SK-N-SH (cell line): ENCODE measurements at regions not wholly inside any gene's neighbourhood (a gene's known extent, or its start where the extent isn't known, plus 50 kb on each side); places are given as distances from the start of the nearest gene placed in this dataset.

Experiments used
- CTCF ChIA-PET: fragments of 300-600, 350-600 bp; formaldehyde crosslinking; extraction: SDS; loops from one replicate; lab custom pipeline; 2021; lab: Yijun Ruan, JAX
- POLR2A ChIA-PET: fragments of 350-600 bp; sonication (Branson Sonifier 250); formaldehyde crosslinking; extraction: SDS; loops from one replicate; lab custom pipeline; 2020; ENCODE audit warnings: antibody characterized with exemption, inconsistent platforms; lab: Yijun Ruan, JAX
- DNase-seq: peaks from one replicate; pipeline ENCODE4 v3.0.0; 2012
- H2AFZ ChIP-seq: fragments of 200-600 bp; sonication (generic); 2 replicates; pipeline ENCODE4 v1.8.1; 2016; ENCODE audit warnings: antibody characterized with exemption, mild to moderate bottlenecking, low read depth
- H3F3A ChIP-seq: fragments of 200-600 bp; sonication (generic); replicated peaks from 2 replicates; pipeline ENCODE3; 2016; ENCODE audit warnings: antibody characterized with exemption, mild to moderate bottlenecking; ENCODE audit not compliant: insufficient read depth
- H3K27ac ChIP-seq, 2 experiments: fragments of 200-500 bp in 1 of 2; fragments of 200-600 bp in 1 of 2; sonication (Bioruptor generic) in 1 of 2; sonication (generic), shearing (Covaris generic) in 1 of 2; 2 replicates each; pipeline versions ENCODE4 v1.5.1 to v1.6.1; 2014 to 2016; ENCODE audit warnings: low read depth in 2 of 2, inconsistent platforms in 1 of 2, low read length in 1 of 2, mild to moderate bottlenecking in 1 of 2, mixed read lengths in 1 of 2
- H3K27me3 ChIP-seq: fragments of 200-600 bp; sonication (generic), shearing (Covaris generic); 2 replicates; pipeline ENCODE4 v1.6.1; 2016; ENCODE audit warnings: mixed run types; ENCODE audit not compliant: insufficient read depth
- H3K36me3 ChIP-seq, 2 experiments: fragments of 200-500 bp in 1 of 2; fragments of 200-600 bp in 1 of 2; sonication (Bioruptor generic) in 1 of 2; sonication (generic) in 1 of 2; replicated peaks in 1 of 2; 2 replicates each; pipeline versions ENCODE3 to v1.5.1; 2014 to 2016; ENCODE audit warnings: low read length in 1 of 2, mild to moderate bottlenecking in 1 of 2; ENCODE audit not compliant: insufficient read depth in 2 of 2, control insufficient read depth in 1 of 2
- H3K4me1 ChIP-seq, 2 experiments: fragments of 200-500 bp in 1 of 2; fragments of 200-600 bp in 1 of 2; sonication (Bioruptor generic) in 1 of 2; sonication (generic), shearing (Covaris generic) in 1 of 2; 2 replicates each; pipeline versions ENCODE4 v1.5.1 to v1.6.1; 2014 to 2016; ENCODE audit warnings: low read depth in 1 of 2, low read length in 1 of 2, mixed run types in 1 of 2; ENCODE audit not compliant: insufficient read depth in 2 of 2, control insufficient read depth in 1 of 2
- H3K4me2 ChIP-seq: fragments of 200-600 bp; sonication (generic), shearing (Covaris generic); 2 replicates; pipeline ENCODE4 v1.6.1; 2017; ENCODE audit warnings: mixed run types
- H3K4me3 ChIP-seq, 2 experiments: fragments of 200-500 bp in 1 of 2; fragments of 200-600 bp in 1 of 2; sonication (Bioruptor generic) in 1 of 2; sonication (generic), shearing (Covaris generic) in 1 of 2; 2 replicates each; pipeline versions ENCODE4 v1.5.1 to v1.8.1; 2014 to 2016; ENCODE audit warnings: low read depth in 2 of 2, inconsistent platforms in 1 of 2, low read length in 1 of 2, mild to moderate bottlenecking in 1 of 2, mixed read lengths in 1 of 2, moderate library complexity in 1 of 2
- H3K79me2 ChIP-seq: fragments of 200-600 bp; sonication (generic); 2 replicates; pipeline ENCODE4 v1.8.1; 2017; ENCODE audit warnings: mild to moderate bottlenecking; ENCODE audit not compliant: insufficient read depth
- H3K9ac ChIP-seq: fragments of 200-600 bp; sonication (generic); 2 replicates; pipeline ENCODE4 v1.6.1; 2017; ENCODE audit warnings: mixed run types
- H3K9me2 ChIP-seq: fragments of 200-600 bp; sonication (generic); 2 replicates; pipeline ENCODE4 v1.6.1; 2017; ENCODE audit warnings: mixed run types
- H3K9me3 ChIP-seq: fragments of 200-600 bp; sonication (generic); 2 replicates; pipeline ENCODE4 v1.6.1; 2017; ENCODE audit warnings: mixed run types, mild to moderate bottlenecking, moderate library complexity
- H4K20me1 ChIP-seq: fragments of 200-600 bp; sonication (generic); 2 replicates; pipeline ENCODE4 v1.6.1; 2017; ENCODE audit warnings: mild to moderate bottlenecking, mixed run types; ENCODE audit not compliant: insufficient read depth
- ELF1 ChIP-seq: IDR thresholded peaks from 2 replicates; pipeline ENCODE4 v1.4.0; 2012
- EZH2phosphoT487 ChIP-seq: fragments of 200-600 bp; sonication (generic); IDR thresholded peaks from 2 replicates; pipeline ENCODE4 v1.6.1; 2017; ENCODE audit warnings: low read depth, mixed run types, mild to moderate bottlenecking, antibody characterized with exemption, moderate library complexity, borderline replicate concordance
- FOSL2 ChIP-seq: IDR thresholded peaks from 2 replicates; pipeline ENCODE4 v1.4.0; 2012; ENCODE audit warnings: low read depth, mild to moderate bottlenecking, moderate library complexity, borderline replicate concordance
- GABPA ChIP-seq: IDR thresholded peaks from 2 replicates; pipeline ENCODE4 v1.4.0; 2012; ENCODE audit warnings: low read depth, mild to moderate bottlenecking
- GATA2 ChIP-seq: sonication (generic); formaldehyde crosslinking; IDR thresholded peaks from 2 replicates; pipeline ENCODE4 v1.5.0; 2020; ENCODE audit warnings: mild to moderate bottlenecking, missing genetic modification reagents
- JUND ChIP-seq: IDR thresholded peaks from 2 replicates; pipeline ENCODE4 v1.4.0; 2012
- POLR2AphosphoS5 ChIP-seq: IDR thresholded peaks from 2 replicates; pipeline ENCODE4 v1.6.1; 2012; ENCODE audit warnings: low read depth, low read length
- RAD21 ChIP-seq: IDR thresholded peaks from 2 replicates; pipeline ENCODE4 v1.6.1; 2012; ENCODE audit warnings: mild to moderate bottlenecking, low read length
- RCOR1 ChIP-seq: fragments of 150-350 bp; IDR thresholded peaks from 2 replicates; pipeline ENCODE4 v1.6.1; 2017; ENCODE audit warnings: antibody characterized with exemption, low read length
- RFX5 ChIP-seq: IDR thresholded peaks from 2 replicates; pipeline ENCODE4 v1.6.1; 2012; ENCODE audit warnings: mild to moderate bottlenecking, improper control_type of control experiment, low read length
- SMC3 ChIP-seq: IDR thresholded peaks from 2 replicates; pipeline ENCODE4 v1.6.1; 2012; ENCODE audit warnings: low read depth, low read length, improper control_type of control experiment
- TAF1 ChIP-seq: IDR thresholded peaks from 2 replicates; pipeline ENCODE4 v1.6.1; 2012; ENCODE audit warnings: low read depth, mild to moderate bottlenecking, low read length, moderate library complexity, borderline replicate concordance
- TCF12 ChIP-seq: IDR thresholded peaks from 2 replicates; pipeline ENCODE4 v1.4.0; 2012
- TEAD4 ChIP-seq: IDR thresholded peaks from 2 replicates; pipeline ENCODE4 v1.4.0; 2012; ENCODE audit warnings: mild to moderate bottlenecking, borderline replicate concordance; ENCODE audit not compliant: insufficient read depth
- YY1 ChIP-seq: IDR thresholded peaks from 2 replicates; pipeline ENCODE4 v1.4.0; 2012; ENCODE audit warnings: low read depth, mild to moderate bottlenecking
- WGBS: methylation state at CpG from one replicate; pipeline ENCODE4 v1.1.6; 2017; ENCODE audit warnings: low lambda C conversion rate; 5-methylcytosine and 5-hydroxymethylcytosine counted together
- TF ChIP-seq, protein P1 (sequence below): fragments of 150-350 bp; IDR thresholded peaks from 2 replicates; pipeline ENCODE4 v1.6.1; 2017; ENCODE audit warnings: antibody characterized with exemption, low read length, low read depth, borderline replicate concordance
- TF ChIP-seq, protein P2 (sequence below): IDR thresholded peaks from 2 replicates; pipeline ENCODE4 v1.4.0; 2012; ENCODE audit warnings: low read depth
- TF ChIP-seq, protein P3 (sequence below): IDR thresholded peaks from 2 replicates; pipeline ENCODE4 v1.4.0; 2012; ENCODE audit warnings: low read depth, borderline replicate concordance

DNA sequence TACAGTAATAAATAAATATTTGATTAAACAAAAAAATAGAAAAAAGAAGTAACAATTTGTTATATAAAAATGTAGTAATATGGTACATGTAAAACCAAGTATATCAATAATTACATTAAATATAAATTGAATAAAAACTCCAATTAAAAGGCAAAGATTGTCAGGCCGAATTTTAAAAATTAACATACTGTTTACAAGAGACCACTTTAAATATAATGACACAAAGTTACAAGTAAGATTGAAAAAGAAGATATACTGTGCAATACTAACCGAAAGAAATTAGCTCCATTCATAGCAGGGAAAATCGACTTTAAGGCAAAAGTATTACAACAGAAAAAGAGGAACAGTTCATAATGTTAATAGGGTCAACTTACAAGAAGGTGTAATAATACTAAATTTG lies 571.5 kb upstream of the ARID1B start (continued):
- TF ChIP-seq, protein P1, sequence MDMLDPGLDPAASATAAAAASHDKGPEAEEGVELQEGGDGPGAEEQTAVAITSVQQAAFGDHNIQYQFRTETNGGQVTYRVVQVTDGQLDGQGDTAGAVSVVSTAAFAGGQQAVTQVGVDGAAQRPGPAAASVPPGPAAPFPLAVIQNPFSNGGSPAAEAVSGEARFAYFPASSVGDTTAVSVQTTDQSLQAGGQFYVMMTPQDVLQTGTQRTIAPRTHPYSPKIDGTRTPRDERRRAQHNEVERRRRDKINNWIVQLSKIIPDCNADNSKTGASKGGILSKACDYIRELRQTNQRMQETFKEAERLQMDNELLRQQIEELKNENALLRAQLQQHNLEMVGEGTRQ = no peak

DNA sequence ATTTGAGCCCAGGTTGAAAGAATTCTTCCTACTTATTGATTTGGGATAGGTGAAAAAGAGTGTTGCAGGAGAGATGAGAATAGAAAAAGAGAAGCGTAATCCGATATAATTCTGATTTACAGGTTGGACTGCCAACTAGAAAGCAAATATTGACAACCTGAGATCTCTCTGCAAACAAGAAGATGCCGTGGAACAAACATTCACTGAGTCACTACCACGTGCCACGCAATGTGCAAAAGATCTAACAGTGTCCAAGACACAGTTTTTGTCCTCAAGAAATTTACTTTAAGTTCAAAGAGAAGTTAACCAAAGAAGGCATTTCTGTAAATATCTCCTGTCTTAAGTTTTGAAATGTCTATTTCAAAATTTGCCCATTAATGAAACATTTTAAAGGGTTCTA lies 578.0 kb upstream of the ARID1B start:
- Histone ChIP-seq H3K79me2 (no peaks in the 10 kb centered on the region), H3F3A (no peaks in the 10 kb centered on the region), H3K4me1 (no peaks in the 10 kb centered on the region), H2AFZ (no peak overlapping the region), H4K20me1 (no peaks in the 10 kb centered on the region), H3K4me3 (no peak overlapping the region), H3K4me2 (no peak overlapping the region), H3K36me3 (no peaks in the 10 kb centered on the region), H3K27me3 (no peaks in the 10 kb centered on the region), H3K9ac (no peak overlapping the region), H3K9me2 (no peaks in the 10 kb centered on the region), H3K27ac (no peak overlapping the region), H3K9me3 (no peaks in the 10 kb centered on the region)
- 73% methylated on average over 5 of the region's 5 CpGs for WGBS
- DNase-seq = no peak
- CTCF ChIA-PET = no interaction called here
- POLR2A ChIA-PET = no interaction called here
- TF ChIP-seq RCOR1 (no peak), EZH2phosphoT487 (no peak), GATA2 (CRISPR knock-in tag) (no peak), JUND (no peak), RAD21 (no peak), TCF12 (no peak), RFX5 (no peak), FOSL2 (no peak), SMC3 (no peak), TAF1 (no peak), GABPA (no peak), ELF1 (no peak), YY1 (no peak), POLR2AphosphoS5 (no peak), TEAD4 (no peak)
- TF ChIP-seq, protein P2, sequence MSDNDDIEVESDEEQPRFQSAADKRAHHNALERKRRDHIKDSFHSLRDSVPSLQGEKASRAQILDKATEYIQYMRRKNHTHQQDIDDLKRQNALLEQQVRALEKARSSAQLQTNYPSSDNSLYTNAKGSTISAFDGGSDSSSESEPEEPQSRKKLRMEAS = no peak
- TF ChIP-seq, protein P1 = no peak
- TF ChIP-seq, protein P3, sequence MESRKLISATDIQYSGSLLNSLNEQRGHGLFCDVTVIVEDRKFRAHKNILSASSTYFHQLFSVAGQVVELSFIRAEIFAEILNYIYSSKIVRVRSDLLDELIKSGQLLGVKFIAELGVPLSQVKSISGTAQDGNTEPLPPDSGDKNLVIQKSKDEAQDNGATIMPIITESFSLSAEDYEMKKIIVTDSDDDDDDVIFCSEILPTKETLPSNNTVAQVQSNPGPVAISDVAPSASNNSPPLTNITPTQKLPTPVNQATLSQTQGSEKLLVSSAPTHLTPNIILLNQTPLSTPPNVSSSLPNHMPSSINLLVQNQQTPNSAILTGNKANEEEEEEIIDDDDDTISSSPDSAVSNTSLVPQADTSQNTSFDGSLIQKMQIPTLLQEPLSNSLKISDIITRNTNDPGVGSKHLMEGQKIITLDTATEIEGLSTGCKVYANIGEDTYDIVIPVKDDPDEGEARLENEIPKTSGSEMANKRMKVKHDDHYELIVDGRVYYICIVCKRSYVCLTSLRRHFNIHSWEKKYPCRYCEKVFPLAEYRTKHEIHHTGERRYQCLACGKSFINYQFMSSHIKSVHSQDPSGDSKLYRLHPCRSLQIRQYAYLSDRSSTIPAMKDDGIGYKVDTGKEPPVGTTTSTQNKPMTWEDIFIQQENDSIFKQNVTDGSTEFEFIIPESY = no peak
